Coronary artery (tissue), 2 donors: ENCODE measurements at regions not wholly inside any gene's neighbourhood (a gene's known extent, or its start where the extent isn't known, plus 50 kb on each side); places are given as distances from the start of the nearest gene placed in this dataset.

Experiments
- DNase-seq: peaks from one replicate; pipeline ENCODE4 v3.0.0-alpha.2; 2017; ENCODE audit warnings: low spot score
- H3K27ac ChIP-seq, 2 donors: fragments of 200-600 bp; sonication (generic); one replicate each; pipeline ENCODE4 v1.5.1; 2016 to 2019
- H3K4me3 ChIP-seq: fragments of 200-600 bp; sonication (generic); 2 replicates; pipeline ENCODE4 v1.5.1; 2016; ENCODE audit warnings: mild to moderate bottlenecking, moderate library complexity
- TF ChIP-seq, protein P1 (sequence below): fragments of 200-600 bp; sonication (generic); IDR thresholded peaks from one replicate; pipeline ENCODE4 v1.5.1; 2019; ENCODE audit warnings: antibody characterized with exemption

DNA sequence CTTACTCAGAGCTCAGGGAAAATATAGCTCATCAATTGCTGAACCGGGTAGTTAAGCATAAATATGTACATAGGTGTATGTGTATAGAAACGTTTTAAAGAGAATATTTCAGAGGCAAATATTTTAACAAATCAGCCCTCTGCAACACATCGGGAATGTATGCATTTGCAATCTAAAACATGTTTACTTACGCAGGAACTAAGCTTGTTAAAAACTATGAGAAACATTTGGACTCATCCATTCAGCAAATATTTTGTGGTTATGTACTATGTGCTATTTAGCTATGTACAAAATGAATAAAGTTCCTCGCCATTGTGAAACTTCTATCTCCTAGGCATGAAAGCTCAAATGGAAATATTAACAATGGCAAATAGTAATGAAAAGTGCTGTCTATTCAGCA, 469.9 kb downstream of the ARHGEF28 start:
- DNase-seq = no peak
- TF ChIP-seq, protein P1, sequence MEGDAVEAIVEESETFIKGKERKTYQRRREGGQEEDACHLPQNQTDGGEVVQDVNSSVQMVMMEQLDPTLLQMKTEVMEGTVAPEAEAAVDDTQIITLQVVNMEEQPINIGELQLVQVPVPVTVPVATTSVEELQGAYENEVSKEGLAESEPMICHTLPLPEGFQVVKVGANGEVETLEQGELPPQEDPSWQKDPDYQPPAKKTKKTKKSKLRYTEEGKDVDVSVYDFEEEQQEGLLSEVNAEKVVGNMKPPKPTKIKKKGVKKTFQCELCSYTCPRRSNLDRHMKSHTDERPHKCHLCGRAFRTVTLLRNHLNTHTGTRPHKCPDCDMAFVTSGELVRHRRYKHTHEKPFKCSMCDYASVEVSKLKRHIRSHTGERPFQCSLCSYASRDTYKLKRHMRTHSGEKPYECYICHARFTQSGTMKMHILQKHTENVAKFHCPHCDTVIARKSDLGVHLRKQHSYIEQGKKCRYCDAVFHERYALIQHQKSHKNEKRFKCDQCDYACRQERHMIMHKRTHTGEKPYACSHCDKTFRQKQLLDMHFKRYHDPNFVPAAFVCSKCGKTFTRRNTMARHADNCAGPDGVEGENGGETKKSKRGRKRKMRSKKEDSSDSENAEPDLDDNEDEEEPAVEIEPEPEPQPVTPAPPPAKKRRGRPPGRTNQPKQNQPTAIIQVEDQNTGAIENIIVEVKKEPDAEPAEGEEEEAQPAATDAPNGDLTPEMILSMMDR = no peak
- H3K27ac ChIP-seq = no peak overlapping the region
- H3K4me3 ChIP-seq = no peak overlapping the region

DNA sequence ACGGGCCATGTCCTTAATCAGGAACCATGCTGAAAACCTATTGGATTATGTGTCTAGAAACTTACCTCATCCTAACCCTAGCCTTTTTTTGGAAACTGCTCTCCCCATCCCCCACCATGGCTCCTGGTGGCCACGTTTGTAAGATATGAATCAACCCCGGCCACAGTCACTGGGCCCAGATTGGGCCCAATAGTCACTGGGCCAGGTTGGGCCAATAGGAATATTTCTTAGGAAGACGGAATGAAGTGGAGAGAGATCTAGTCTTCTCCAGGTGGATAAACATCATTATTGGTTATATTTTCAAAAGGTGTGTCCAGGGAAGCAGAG, 468.7 kb downstream of the ARHGEF28 start:
- Histone ChIP-seq H3K4me3 (no peak overlapping the region), H3K27ac (no peak overlapping the region)
- no peak for DNase-seq
- TF ChIP-seq, protein P1 = no peak

DNA sequence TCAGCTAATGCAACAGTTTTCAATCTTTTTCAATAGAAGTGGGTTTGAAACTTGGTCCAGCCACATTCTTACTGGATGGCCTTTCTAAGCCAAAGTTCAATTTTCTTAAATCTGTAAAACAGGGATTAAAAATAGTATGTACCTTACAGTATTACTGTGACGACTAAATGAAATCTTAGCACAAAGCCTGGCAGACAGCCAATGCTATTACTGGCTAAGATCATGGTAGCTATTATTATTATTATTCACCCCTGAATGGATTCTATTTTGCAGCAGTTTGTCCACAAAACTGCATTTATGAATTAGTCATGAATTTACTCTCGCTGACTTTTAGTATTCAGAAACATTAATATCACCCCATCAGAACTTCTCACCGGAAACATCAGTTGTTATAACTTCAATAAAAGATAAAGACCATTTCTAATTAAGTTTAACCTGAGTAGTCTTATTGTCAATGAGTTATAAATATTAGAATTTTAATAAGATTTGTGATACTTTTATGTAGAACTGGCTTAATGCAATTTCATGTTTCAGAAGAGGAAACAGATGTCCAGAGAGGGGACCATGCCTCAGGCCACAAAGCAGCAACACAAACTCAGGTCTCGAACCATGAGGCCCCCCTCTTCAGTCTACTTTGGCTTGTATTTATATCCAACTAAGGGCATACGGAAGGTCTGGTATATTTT, 468.2 kb downstream of the ARHGEF28 start:
- DNase-seq = no peak
- no peak overlapping the region for H3K4me3 ChIP-seq
- TF ChIP-seq, protein P1 = no peak
- H3K27ac ChIP-seq = no peak overlapping the region

DNA sequence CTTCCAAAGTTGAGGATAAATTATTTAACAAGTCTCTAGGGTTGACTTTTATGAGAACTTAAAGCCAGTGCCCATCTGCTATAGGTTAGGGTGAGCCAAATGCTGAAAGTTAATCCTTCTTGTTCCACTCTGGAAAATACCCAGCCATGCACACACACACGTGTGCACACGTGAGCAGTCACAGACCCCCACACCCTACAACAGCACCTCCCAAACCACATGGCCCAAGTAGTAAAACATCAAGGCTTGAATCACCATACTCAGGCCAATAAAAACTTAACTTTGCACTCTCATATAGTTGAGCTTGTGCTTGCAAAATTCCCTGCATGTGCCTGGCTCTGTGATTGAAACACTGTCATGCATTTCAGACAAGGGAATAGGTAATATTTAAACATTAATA, 467.6 kb downstream of the ARHGEF28 start:
- DNase-seq = no peak
- TF ChIP-seq, protein P1 = no peak
- no peak overlapping the region for H3K4me3 ChIP-seq
- H3K27ac ChIP-seq = no peak overlapping the region

DNA sequence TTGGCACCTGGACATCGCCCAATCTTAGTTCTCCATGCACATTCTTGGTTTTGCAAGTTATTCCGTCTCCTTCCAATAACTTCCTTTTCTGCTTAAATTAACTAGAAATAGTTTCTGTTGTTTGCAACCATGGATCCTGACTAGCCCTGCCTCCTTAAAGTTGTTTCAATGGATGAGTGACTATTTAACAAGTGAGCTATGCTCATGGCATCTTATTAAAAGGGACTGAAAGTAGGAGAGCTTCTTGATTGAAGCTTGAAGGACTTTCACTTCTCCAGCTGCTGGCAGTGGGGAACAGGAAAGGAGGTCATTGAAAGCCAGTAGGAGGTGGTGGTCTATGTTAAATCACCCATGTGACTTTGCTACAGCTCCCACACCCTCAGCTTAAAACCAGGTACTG, 466.8 kb downstream of the ARHGEF28 start:
- DNase-seq = no peak
- Histone ChIP-seq H3K4me3 (no peak overlapping the region), H3K27ac (no peak overlapping the region)
- TF ChIP-seq, protein P1 = no peak

DNA sequence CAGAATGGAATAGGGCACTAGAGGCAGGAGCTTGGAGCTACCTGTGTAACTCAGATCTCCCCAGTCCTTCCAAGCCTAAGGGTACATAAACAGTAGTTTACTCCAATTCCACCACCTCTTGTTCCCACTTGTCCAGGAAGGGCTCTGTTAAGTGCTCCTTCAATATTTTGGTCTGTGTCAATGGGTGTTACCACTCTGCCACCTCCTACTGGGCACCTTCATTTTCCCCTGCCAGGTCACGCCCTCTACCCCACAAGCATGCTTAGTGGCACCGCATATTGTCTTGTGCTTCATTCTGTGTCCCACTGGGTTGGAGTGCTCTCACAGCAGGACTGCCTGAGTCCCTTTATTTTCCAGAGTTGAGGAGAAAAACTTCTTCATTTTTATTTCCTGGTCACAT, 459.8 kb downstream of the ARHGEF28 start:
- no peak for DNase-seq

DNA sequence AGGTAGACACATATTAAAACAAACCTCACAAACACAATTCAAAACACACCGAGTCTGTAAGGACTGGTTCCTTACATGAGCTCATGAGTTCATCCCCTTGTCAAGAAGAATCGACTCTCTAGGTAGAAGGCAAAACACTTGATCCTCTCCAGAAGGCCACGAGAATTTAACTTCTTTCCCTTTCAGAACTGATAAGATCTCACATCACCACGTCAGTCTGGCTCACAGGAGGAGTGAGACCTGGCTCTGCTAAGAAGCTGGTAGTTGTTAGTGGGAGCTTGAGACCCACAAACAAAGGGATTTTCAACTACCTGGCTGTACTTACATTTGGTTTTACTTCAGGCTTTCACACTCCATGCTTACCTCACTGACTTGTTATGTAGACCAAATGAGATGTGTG, 459.2 kb downstream of the ARHGEF28 start:
- Histone ChIP-seq H3K27ac (no peak overlapping the region), H3K4me3 (no peak overlapping the region)
- no peak for DNase-seq
- TF ChIP-seq, protein P1 = no peak

More for the DNA sequence above, 459.8 kb downstream of the ARHGEF28 start:
- TF ChIP-seq, protein P1 = no peak
- Histone ChIP-seq H3K4me3 (no peak overlapping the region), H3K27ac (no peak overlapping the region)
